ENCODE measurements at regions not wholly inside any gene's neighbourhood (a gene's known extent, or its start where the extent isn't known, plus 50 kb on each side); places are given as distances from the start of the nearest gene placed in this dataset.

DNA sequence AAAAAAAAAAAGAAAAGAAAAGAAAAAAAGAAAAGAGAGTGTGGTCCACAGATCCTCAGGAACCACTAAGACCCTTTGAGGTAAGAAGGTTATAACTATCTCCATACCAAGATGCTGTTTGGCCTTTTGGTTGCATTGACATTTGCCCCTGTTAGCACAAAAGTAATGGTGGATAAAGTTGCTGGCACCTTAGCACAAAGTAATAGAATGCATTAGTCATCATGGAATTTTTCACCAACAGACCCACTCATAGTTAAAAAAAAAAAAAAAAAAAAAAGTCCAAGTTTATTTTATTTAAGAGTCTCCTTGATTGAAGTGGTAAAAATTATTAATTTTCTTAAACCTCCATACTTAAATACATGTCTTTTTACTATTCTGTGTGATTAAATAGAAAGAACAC, 78.4 kb upstream of the RBPJ start:
- TF ChIP-seq, protein P1, sequence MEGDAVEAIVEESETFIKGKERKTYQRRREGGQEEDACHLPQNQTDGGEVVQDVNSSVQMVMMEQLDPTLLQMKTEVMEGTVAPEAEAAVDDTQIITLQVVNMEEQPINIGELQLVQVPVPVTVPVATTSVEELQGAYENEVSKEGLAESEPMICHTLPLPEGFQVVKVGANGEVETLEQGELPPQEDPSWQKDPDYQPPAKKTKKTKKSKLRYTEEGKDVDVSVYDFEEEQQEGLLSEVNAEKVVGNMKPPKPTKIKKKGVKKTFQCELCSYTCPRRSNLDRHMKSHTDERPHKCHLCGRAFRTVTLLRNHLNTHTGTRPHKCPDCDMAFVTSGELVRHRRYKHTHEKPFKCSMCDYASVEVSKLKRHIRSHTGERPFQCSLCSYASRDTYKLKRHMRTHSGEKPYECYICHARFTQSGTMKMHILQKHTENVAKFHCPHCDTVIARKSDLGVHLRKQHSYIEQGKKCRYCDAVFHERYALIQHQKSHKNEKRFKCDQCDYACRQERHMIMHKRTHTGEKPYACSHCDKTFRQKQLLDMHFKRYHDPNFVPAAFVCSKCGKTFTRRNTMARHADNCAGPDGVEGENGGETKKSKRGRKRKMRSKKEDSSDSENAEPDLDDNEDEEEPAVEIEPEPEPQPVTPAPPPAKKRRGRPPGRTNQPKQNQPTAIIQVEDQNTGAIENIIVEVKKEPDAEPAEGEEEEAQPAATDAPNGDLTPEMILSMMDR (IDR thresholded peaks at IDR 0.05; ENCODE audit: low read depth, low read length, missing input control) = no peak
- TF ChIP-seq, protein P2, sequence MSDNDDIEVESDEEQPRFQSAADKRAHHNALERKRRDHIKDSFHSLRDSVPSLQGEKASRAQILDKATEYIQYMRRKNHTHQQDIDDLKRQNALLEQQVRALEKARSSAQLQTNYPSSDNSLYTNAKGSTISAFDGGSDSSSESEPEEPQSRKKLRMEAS (IDR thresholded peaks at IDR 0.05) = no peak
- TF ChIP-seq RAD21 (IDR thresholded peaks at IDR 0.05) (no peak), JUND (IDR thresholded peaks at IDR 0.05) (no peak), YY1 (IDR thresholded peaks at IDR 0.05) (no peak), TAF1 (conservative IDR thresholded peaks at IDR 0.05) (no peak), REST (IDR thresholded peaks at IDR 0.05) (no peak)

All from liver (tissue), 3 donors.